Muscle of leg (tissue), 3 donors: ENCODE measurements at regions not wholly inside any gene's neighbourhood (a gene's known extent, or its start where the extent isn't known, plus 50 kb on each side); places are given as distances from the start of the nearest gene placed in this dataset.
"Not testable (repeated sequence)": the region's sequence is repeated elsewhere in the genome, so short reads cannot be mapped to it uniquely, and the experiment has no call there.

Experiments used
- DNase-seq: peaks from one replicate; pipeline ENCODE4 v3.0.0; 2013
- H3K27ac ChIP-seq: one replicate; pipeline ENCODE4 v1.5.1; 2013; ENCODE audit warnings: mild to moderate bottlenecking, low read length, control low read depth
- H3K27me3 ChIP-seq: one replicate; pipeline ENCODE4 v1.6.1; 2013; ENCODE audit warnings: low read length; ENCODE audit not compliant: control insufficient read depth, insufficient read depth
- H3K36me3 ChIP-seq: one replicate; pipeline ENCODE4 v1.6.1; 2013; ENCODE audit warnings: low read length; ENCODE audit not compliant: control insufficient read depth, insufficient read depth
- H3K4me1 ChIP-seq: one replicate; pipeline ENCODE4 v1.6.1; 2013; ENCODE audit warnings: low read length; ENCODE audit not compliant: control insufficient read depth, insufficient read depth
- H3K4me3 ChIP-seq: one replicate; pipeline ENCODE4 v1.5.1; 2013; ENCODE audit warnings: low read length, control low read depth
- H3K9me3 ChIP-seq: replicated peaks from 2 replicates; pipeline ENCODE4 v1.6.1; 2013; ENCODE audit warnings: low read depth, low read length; ENCODE audit not compliant: control insufficient read depth
- WGBS: methylation state at CpG from one replicate; pipeline ENCODE4 v1.1.5; 2013; ENCODE audit warnings: missing lambda C conversion rate; ENCODE audit not compliant: insufficient coverage; 5-methylcytosine and 5-hydroxymethylcytosine counted together

GRCh38 chr7:148507787-148508186 is 82.8 kb upstream of the C7orf33 start:
- Histone ChIP-seq H3K27me3 (no peaks in the 10 kb centered on the region), H3K4me1 (no peaks in the 10 kb centered on the region), H3K4me3 (no peak overlapping the region), H3K36me3 (no peaks in the 10 kb centered on the region), H3K27ac (no peak overlapping the region), H3K9me3 (no peaks in the 10 kb centered on the region)
- DNase-seq, result no peak
- WGBS, result no CpG with 5 or more reads among the region's 7 CpGs

DNA sequence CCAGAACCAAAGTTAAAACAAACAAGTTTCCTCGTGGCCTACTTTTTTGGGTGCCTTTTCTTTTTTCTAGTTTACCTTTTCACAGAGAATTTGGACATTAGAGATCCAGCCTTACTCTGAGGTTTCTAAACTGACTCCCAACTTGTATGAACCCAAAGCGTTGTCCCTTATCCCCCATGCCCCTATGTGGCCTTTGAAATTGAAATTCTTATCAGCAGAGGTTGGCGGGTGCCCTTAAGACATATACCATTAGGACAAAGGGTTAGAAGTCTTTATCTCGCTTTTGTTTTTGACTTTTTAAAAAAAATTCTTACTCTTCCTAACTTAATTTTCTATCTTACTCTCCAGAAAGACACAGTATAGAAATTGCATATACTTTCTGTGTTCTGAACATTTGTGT is 76.3 kb upstream of the C7orf33 start:
- no peaks in the 10 kb centered on the region for H3K36me3 ChIP-seq
- no peaks in the 10 kb centered on the region for H3K9me3 ChIP-seq
- no peaks in the 10 kb centered on the region for H3K4me1 ChIP-seq
- no peaks in the 10 kb centered on the region for H3K27me3 ChIP-seq
- H3K27ac ChIP-seq, result no peak overlapping the region
- 100% methylated on average over 1 of the region's 4 CpGs for WGBS
- no peak for DNase-seq
- no peak overlapping the region for H3K4me3 ChIP-seq

GRCh38 chr7:148515237-148515636 is 75.3 kb upstream of the C7orf33 start:
- no peaks in the 10 kb centered on the region for H3K9me3 ChIP-seq
- 92% methylated on average over 1 of the region's 3 CpGs for WGBS
- DNase-seq, result no peak

GRCh38 chr7:148515728-148516695 is 74.6 kb upstream of the C7orf33 start:
- Histone ChIP-seq H3K27ac (no peak overlapping the region), H3K36me3 (no peaks in the 10 kb centered on the region), H3K27me3 (no peaks in the 10 kb centered on the region), H3K4me1 (no peaks in the 10 kb centered on the region), H3K9me3 (no peaks in the 10 kb centered on the region), H3K4me3 (no peak overlapping the region)
- 60% methylated on average over 4 of the region's 6 CpGs for WGBS
- no peak for DNase-seq

More at GRCh38 chr7:148515237-148515636, 75.3 kb upstream of the C7orf33 start:
- H3K27me3 ChIP-seq, result no peaks in the 10 kb centered on the region
- H3K4me3 ChIP-seq, result no peak overlapping the region
- no peaks in the 10 kb centered on the region for H3K36me3 ChIP-seq
- H3K27ac ChIP-seq, result no peak overlapping the region
- no peaks in the 10 kb centered on the region for H3K4me1 ChIP-seq

DNA sequence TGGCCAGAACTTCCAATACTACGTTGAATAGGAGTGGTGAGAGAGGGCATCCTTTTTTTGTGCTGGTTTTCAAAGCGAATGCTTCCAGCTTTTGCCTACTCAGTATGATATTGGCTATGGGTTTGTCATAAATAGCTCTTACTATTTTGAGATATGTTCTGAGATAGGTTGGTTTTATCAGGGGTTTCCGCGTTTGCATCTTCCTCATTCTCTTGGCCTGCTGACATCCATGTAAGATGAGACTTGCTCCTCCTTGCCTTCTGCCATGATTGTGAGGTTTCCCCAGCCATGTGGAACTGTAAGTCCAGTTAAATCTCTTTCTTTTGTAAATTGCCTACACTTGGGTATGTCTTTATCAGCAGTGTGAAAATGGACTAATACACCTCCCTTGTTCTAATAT is 71.2 kb upstream of the C7orf33 start:
- H3K27ac ChIP-seq, H3K4me3 ChIP-seq, DNase-seq, H3K4me1 ChIP-seq, H3K27me3 ChIP-seq, H3K36me3 ChIP-seq, H3K9me3 ChIP-seq: not testable (repeated sequence)
- WGBS, result 20% methylated on average over 1 of the region's 4 CpGs

DNA sequence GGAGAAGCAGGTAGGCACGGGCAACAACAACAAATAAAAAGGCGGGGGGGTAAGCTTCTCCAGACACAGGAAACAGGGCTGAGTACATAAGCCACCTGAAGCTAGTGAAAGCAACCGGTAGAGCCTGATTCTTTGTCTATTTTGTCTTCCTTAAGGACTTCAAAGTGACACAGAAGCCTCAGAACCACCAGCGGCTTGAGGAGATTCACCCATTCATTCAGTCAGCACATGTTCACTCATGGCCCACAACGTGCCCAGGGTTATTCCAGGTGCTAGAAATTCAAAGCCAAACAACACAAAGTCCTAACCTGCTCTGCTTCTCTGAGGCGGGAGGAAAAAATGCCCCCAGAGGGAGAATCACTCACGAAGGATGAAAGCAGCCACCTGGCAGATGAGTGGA is 69.3 kb upstream of the C7orf33 start:
- WGBS, result 58% methylated on average over 6 of the region's 7 CpGs
- DNase-seq, result no peak
- Histone ChIP-seq H3K4me1 (peaks cover 2% of the 10 kb centered on the region), H3K27me3 (no peaks in the 10 kb centered on the region), H3K4me3 (no peak overlapping the region), H3K36me3 (no peaks in the 10 kb centered on the region), H3K9me3 (no peaks in the 10 kb centered on the region), H3K27ac (no peak overlapping the region)

DNA sequence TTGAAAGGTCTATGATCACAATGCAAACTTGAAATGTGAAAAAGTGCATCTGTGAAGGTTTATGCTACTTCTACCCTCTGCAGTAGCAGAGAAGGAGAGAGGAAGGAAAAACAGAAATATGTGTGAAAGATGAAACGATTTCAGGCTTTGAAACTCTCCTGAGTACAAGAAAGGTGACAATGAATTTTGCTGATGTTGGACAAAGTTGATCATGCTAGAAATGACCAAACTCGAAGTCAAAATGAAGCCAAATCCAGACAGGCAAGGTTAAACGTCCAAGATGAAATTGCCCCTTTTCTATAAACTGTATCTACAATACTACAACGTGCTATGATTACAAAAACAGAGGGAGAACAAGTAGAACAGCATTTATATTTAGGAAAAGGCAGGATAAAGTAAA is 67.0 kb upstream of the C7orf33 start:
- WGBS, result 40% methylated on average over 1 of the region's 4 CpGs
- H3K27me3 ChIP-seq, result no peaks in the 10 kb centered on the region

DNA sequence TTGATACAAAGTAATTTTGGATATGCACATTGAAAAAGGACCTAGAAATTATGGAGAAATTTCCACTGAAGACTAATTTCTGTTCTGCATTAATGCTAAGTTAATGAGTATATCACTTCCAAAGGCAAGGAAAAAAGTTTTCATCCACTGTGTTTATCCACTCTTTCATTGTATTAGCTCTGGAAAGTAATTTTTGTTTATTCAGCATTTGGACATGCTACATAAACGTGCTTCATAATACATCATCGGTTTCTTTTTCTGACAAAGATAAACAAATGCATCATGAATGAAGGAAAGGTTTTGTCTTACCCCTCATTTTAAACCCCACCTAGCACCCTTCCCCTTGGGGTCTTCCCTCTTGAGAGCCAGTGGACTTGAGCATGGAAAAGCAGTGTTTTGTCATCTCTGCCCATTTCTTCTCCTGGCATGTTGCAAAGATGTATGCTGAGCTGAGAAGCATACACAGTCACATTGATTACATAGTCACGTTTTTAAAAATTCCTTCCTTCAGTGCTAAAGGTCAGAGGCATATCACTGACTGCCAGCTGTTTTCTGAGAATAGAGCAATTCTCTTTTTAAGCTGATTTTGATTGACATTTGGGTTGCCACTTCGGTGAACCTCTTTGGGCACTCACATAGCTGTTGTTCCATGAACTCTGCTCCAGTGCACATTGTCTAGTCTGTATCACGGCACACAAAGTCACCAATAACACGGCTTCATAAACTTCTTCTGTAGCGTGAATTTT is 65.9 kb upstream of the C7orf33 start:
- WGBS, result 68% methylated on average over 3 of the region's 7 CpGs
- H3K27ac ChIP-seq, result peak overlapping the region; percentile 32
- H3K36me3 ChIP-seq, result no peaks in the 10 kb centered on the region
- H3K27me3 ChIP-seq, result no peaks in the 10 kb centered on the region
- H3K4me1 ChIP-seq, result peaks cover 2% of the 10 kb centered on the region
- no peaks in the 10 kb centered on the region for H3K9me3 ChIP-seq
- no peak for DNase-seq
- H3K4me3 ChIP-seq, result no peak overlapping the region

More for the DNA sequence above, 67.0 kb upstream of the C7orf33 start:
- DNase-seq, result peak; percentile 26
- H3K27ac ChIP-seq, result no peak overlapping the region
- no peaks in the 10 kb centered on the region for H3K9me3 ChIP-seq
- H3K4me1 ChIP-seq, result peaks cover 2% of the 10 kb centered on the region
- H3K36me3 ChIP-seq, result no peaks in the 10 kb centered on the region
- H3K4me3 ChIP-seq, result no peak overlapping the region

DNA sequence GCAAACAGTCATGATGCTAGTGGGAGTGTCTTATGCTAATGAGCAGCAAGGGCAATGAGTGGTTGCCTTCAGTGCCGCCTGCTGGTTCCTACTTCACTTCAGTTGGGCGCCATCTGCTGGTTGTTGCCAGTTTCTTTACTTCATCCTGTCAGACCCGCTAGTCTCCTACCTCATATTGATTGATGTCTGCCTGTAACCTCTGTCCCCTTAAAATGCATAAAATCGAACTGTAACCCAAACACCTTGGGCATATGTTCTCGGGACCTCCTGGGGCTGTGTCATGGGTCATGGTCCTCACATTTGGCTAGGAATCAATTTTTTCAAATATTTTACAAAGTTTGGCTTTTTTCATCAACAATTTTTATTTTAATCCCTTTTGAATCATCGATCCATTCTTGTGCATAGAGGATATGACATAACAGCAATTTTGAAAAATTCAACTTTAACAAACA is 62.8 kb upstream of the C7orf33 start:
- no peaks in the 10 kb centered on the region for H3K9me3 ChIP-seq
- DNase-seq, result peak; percentile 67
- peaks cover 2% of the 10 kb centered on the region for H3K4me1 ChIP-seq
- no peak overlapping the region for H3K4me3 ChIP-seq
- H3K36me3 ChIP-seq, result no peaks in the 10 kb centered on the region
- no peak overlapping the region for H3K27ac ChIP-seq
- WGBS, result 58% methylated on average over 4 of the region's 6 CpGs
- no peaks in the 10 kb centered on the region for H3K27me3 ChIP-seq

DNA sequence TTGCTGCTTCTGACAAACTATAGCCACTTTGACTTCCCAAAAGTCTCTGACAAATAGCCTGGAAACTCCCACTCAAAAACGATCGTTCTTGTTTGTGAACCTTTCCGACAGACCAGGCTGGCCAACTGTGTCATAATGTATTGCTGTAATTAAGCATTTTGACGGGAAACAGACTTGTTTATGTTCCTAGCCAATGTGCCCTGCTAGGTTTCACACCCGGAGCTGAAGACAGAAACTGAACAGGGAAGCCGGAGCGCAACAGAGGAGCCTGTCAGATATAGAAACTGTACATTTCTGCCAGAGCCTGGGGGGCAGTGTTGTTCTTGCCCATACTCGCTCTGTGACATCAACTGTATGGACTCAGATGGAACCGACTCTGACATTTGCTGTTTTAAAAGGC is 55.3 kb upstream of the C7orf33 start:
- peak; percentile 18 for DNase-seq
- H3K27me3 ChIP-seq, result no peaks in the 10 kb centered on the region
- H3K4me1 ChIP-seq, result no peaks in the 10 kb centered on the region
- H3K27ac ChIP-seq, result no peak overlapping the region
- H3K4me3 ChIP-seq, result no peak overlapping the region
- H3K36me3 ChIP-seq, result no peaks in the 10 kb centered on the region
- WGBS, result 42% methylated on average over 8 of the region's 9 CpGs
- no peaks in the 10 kb centered on the region for H3K9me3 ChIP-seq
